Smooth muscle cell (in vitro differentiated cells): ENCODE measurements at regions not wholly inside any gene's neighbourhood (a gene's known extent, or its start where the extent isn't known, plus 50 kb on each side); places are given as distances from the start of the nearest gene placed in this dataset.
"Not testable (repeated sequence)": the region's sequence is repeated elsewhere in the genome, so short reads cannot be mapped to it uniquely, and the experiment has no call there.

Experiments
- DNase-seq: peaks from one replicate; lab custom pipeline; 2025; ENCODE audit not compliant: unreplicated experiment; lab: John Stamatoyannopoulos, UW
- H2AFZ ChIP-seq: fragments of 200-600 bp; sonication (generic); 2 replicates; pipeline ENCODE4 v1.6.0; 2016; ENCODE audit warnings: antibody characterized with exemption, low read depth, mild to moderate bottlenecking
- H3F3A ChIP-seq: fragments of 200-600 bp; sonication (generic); 2 replicates; pipeline ENCODE4 v1.6.0; 2017; ENCODE audit warnings: antibody characterized with exemption, low read depth
- H3K27ac ChIP-seq: fragments of 200-600 bp; sonication (generic); 2 replicates; pipeline ENCODE4 v1.5.1; 2016; ENCODE audit warnings: low read depth, mild to moderate bottlenecking
- H3K27me3 ChIP-seq: fragments of 200-600 bp; sonication (generic); 2 replicates; pipeline ENCODE4 v1.6.1; 2016; ENCODE audit warnings: low read depth, mild to moderate bottlenecking
- H3K36me3 ChIP-seq: fragments of 200-600 bp; sonication (generic); 2 replicates; pipeline ENCODE4 v1.5.1; 2016; ENCODE audit warnings: low read depth
- H3K4me1 ChIP-seq: fragments of 200-600 bp; sonication (generic); 2 replicates; pipeline ENCODE4 v1.5.1; 2016; ENCODE audit warnings: low read depth
- H3K4me2 ChIP-seq: fragments of 200-600 bp; sonication (generic); 2 replicates; pipeline ENCODE4 v1.6.0; 2016; ENCODE audit warnings: mild to moderate bottlenecking
- H3K4me3 ChIP-seq: fragments of 200-600 bp; sonication (generic); 2 replicates; pipeline ENCODE4 v1.5.1; 2016; ENCODE audit warnings: mild to moderate bottlenecking
- H3K79me2 ChIP-seq: fragments of 200-600 bp; sonication (generic); 2 replicates; pipeline ENCODE4 v1.6.0; 2016; ENCODE audit warnings: low read depth, mild to moderate bottlenecking
- H3K9ac ChIP-seq: fragments of 200-600 bp; sonication (generic); 2 replicates; pipeline ENCODE4 v1.6.0; 2016; ENCODE audit warnings: low read depth
- H3K9me3 ChIP-seq: fragments of 200-600 bp; sonication (generic); replicated peaks from 2 replicates; pipeline ENCODE4 v1.5.1; 2016; ENCODE audit warnings: low read depth
- H4K20me1 ChIP-seq: fragments of 200-600 bp; sonication (generic); 2 replicates; pipeline ENCODE4 v1.6.0; 2016; ENCODE audit warnings: low read depth
- CTCF ChIP-seq: fragments of 200-600 bp; sonication (generic); IDR thresholded peaks from 2 replicates; pipeline ENCODE4 v1.5.1; 2017; ENCODE audit warnings: borderline replicate concordance, mild to moderate bottlenecking, antibody characterized with exemption; ENCODE audit not compliant: insufficient read depth, poor library complexity, severe bottlenecking
- WGBS: methylation state at CpG from one replicate; pipeline ENCODE4 v1.1.7; 2016; ENCODE audit warnings: low lambda C conversion rate; 5-methylcytosine and 5-hydroxymethylcytosine counted together

DNA sequence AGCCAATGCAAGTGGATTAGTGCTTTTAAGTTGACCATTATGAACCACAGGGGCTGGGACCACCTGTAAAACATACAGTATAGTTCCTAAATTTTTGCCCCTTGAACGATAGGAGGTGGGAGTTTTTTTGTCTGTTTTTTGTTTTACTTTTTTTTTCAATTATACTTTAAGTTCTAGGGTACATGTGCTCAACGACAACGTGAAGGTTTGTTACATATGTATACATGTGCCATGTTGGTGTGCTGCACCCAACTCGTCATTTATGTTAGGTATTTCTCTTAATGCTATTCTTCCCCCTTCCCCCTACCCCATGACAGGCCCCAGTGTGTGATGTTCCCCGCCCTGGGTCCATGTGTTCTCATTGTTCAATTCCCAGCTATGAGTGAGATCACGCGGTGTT is 1797.9 kb upstream of the PIK3C3 start:
- Histone ChIP-seq H3K36me3 (no peaks in the 10 kb centered on the region), H3K4me2 (no peak overlapping the region), H3K27ac (no peak overlapping the region), H3K9me3 (no peaks in the 10 kb centered on the region), H3F3A (no peaks in the 10 kb centered on the region), H3K4me3 (no peak overlapping the region), H3K9ac (no peak overlapping the region), H3K79me2 (no peaks in the 10 kb centered on the region), H3K27me3 (no peaks in the 10 kb centered on the region), H3K4me1 (no peaks in the 10 kb centered on the region), H2AFZ (no peak overlapping the region), H4K20me1 (no peaks in the 10 kb centered on the region)
- no peak for DNase-seq
- 92% methylated on average over 7 of the region's 7 CpGs for WGBS
- TF ChIP-seq CTCF, result no peak

GRCh38 chr18:40152859-40153258 is 1802.2 kb upstream of the PIK3C3 start:
- DNase-seq, result no peak
- no peaks in the 10 kb centered on the region for H3K36me3 ChIP-seq
- H3K27me3 ChIP-seq, result no peaks in the 10 kb centered on the region
- no peaks in the 10 kb centered on the region for H3F3A ChIP-seq
- no peak overlapping the region for H2AFZ ChIP-seq
- TF ChIP-seq CTCF, result no peak
- no peaks in the 10 kb centered on the region for H4K20me1 ChIP-seq
- H3K4me3 ChIP-seq, result no peak overlapping the region
- no peak overlapping the region for H3K9ac ChIP-seq
- no peaks in the 10 kb centered on the region for H3K4me1 ChIP-seq
- no peak overlapping the region for H3K27ac ChIP-seq
- no peaks in the 10 kb centered on the region for H3K79me2 ChIP-seq
- no peak overlapping the region for H3K4me2 ChIP-seq
- no peaks in the 10 kb centered on the region for H3K9me3 ChIP-seq

- no peak overlapping the region for H3K4me3 ChIP-seq
- H3K9ac ChIP-seq, result no peak overlapping the region
- no peaks in the 10 kb centered on the region for H3K36me3 ChIP-seq
- H4K20me1 ChIP-seq, result no peaks in the 10 kb centered on the region
- H3K9me3 ChIP-seq, result no peaks in the 10 kb centered on the region
- no peak for DNase-seq
- H3K79me2 ChIP-seq, result no peaks in the 10 kb centered on the region
- WGBS, result 95% methylated on average over 4 of the region's 4 CpGs
- no peak overlapping the region for H2AFZ ChIP-seq
- H3K4me1 ChIP-seq, result no peaks in the 10 kb centered on the region
- H3F3A ChIP-seq, result no peaks in the 10 kb centered on the region
- H3K27ac ChIP-seq, result no peak overlapping the region
- no peak overlapping the region for H3K4me2 ChIP-seq
- no peak for TF ChIP-seq CTCF
- no peaks in the 10 kb centered on the region for H3K27me3 ChIP-seq
These were observed 1806.1 kb upstream of the PIK3C3 start for GRCh38 chr18:40148960-40149359.

GRCh38 chr18:40133253-40133652 is 1821.8 kb upstream of the PIK3C3 start:
- Histone ChIP-seq H3K9me3 (no peaks in the 10 kb centered on the region), H3K27me3 (no peaks in the 10 kb centered on the region), H3K4me3 (no peak overlapping the region), H3K9ac (no peak overlapping the region), H2AFZ (no peak overlapping the region), H3K4me2 (no peak overlapping the region), H3F3A (no peaks in the 10 kb centered on the region), H4K20me1 (no peaks in the 10 kb centered on the region), H3K79me2 (no peaks in the 10 kb centered on the region), H3K27ac (no peak overlapping the region), H3K36me3 (no peaks in the 10 kb centered on the region), H3K4me1 (no peaks in the 10 kb centered on the region)
- no peak for TF ChIP-seq CTCF
- WGBS, result 93% methylated on average over 2 of the region's 2 CpGs
- DNase-seq, result no peak

- not testable (repeated sequence) for H3K4me3 ChIP-seq, H3K79me2 ChIP-seq, H3K4me1 ChIP-seq, H3K4me2 ChIP-seq, H3K9ac ChIP-seq, H3K9me3 ChIP-seq, DNase-seq, H3K36me3 ChIP-seq, H2AFZ ChIP-seq, H3K27ac ChIP-seq, H3F3A ChIP-seq, H3K27me3 ChIP-seq, H4K20me1 ChIP-seq
- 92% methylated on average over 4 of the region's 4 CpGs for WGBS
These were observed 1822.6 kb upstream of the PIK3C3 start for GRCh38 chr18:40132438-40132837.
